ENCODE measurements at regions not wholly inside any gene's neighbourhood (a gene's known extent, or its start where the extent isn't known, plus 50 kb on each side); places are given as distances from the start of the nearest gene placed in this dataset.

- DNase-seq: no peak
These were observed 847.8 kb downstream of the SI start for GRCh38 chr3:164230385-164231094.

GRCh38 chr3:164224126-164224525 is 854.2 kb downstream of the SI start:
- DNase-seq: no peak

- no peak for DNase-seq
These were observed 856.1 kb downstream of the SI start for GRCh38 chr3:164222197-164222596.

- no peak for DNase-seq
These were observed 857.0 kb downstream of the SI start for GRCh38 chr3:164221297-164221696.

- DNase-seq: no peak
These were observed 868.9 kb downstream of the SI start for GRCh38 chr3:164209363-164209762.

GRCh38 chr3:164208821-164209220 is 869.5 kb downstream of the SI start:
- DNase-seq: no peak

- DNase-seq: no peak
These were observed 870.2 kb downstream of the SI start for GRCh38 chr3:164208048-164208447.

- DNase-seq: no peak
These were observed 878.1 kb downstream of the SI start for GRCh38 chr3:164200053-164200823.

GRCh38 chr3:164196477-164196876 is 881.8 kb downstream of the SI start:
- no peak for DNase-seq

GRCh38 chr3:164194842-164195241 is 883.5 kb downstream of the SI start:
- no peak for DNase-seq

GRCh38 chr3:164192974-164193373 is 885.3 kb downstream of the SI start:
- DNase-seq: no peak

GRCh38 chr3:164190566-164190965 is 887.7 kb downstream of the SI start:
- no peak for DNase-seq

- no peak for DNase-seq
These were observed 892.2 kb downstream of the SI start for GRCh38 chr3:164186095-164186494.

GRCh38 chr3:164179110-164179774 is 899.1 kb downstream of the SI start:
- DNase-seq: no peak

GRCh38 chr3:164174059-164174458 is 904.2 kb downstream of the SI start:
- DNase-seq: no peak

- DNase-seq: no peak
These were observed 922.9 kb downstream of the SI start for GRCh38 chr3:164155400-164155799.

GRCh38 chr3:164144824-164145223 is 933.5 kb downstream of the SI start:
- no peak for DNase-seq

- no peak for DNase-seq
These were observed 945.4 kb downstream of the SI start for GRCh38 chr3:164132878-164133277.

GRCh38 chr3:164113371-164114332 is 964.6 kb downstream of the SI start:
- no peak for DNase-seq

GRCh38 chr3:164096352-164096751 is 981.9 kb downstream of the SI start:
- DNase-seq: no peak

GRCh38 chr3:164095949-164096348 is 982.3 kb downstream of the SI start:
- DNase-seq: no peak

GRCh38 chr3:164095279-164095678 is 983.0 kb downstream of the SI start:
- no peak for DNase-seq

- no peak for DNase-seq
These were observed 983.8 kb downstream of the SI start for GRCh38 chr3:164094546-164094945.
